ENCODE measurements at regions not wholly inside any gene's neighbourhood (a gene's known extent, or its start where the extent isn't known, plus 50 kb on each side); places are given as distances from the start of the nearest gene placed in this dataset.

- no peak for TF ChIP-seq Cebpa-rat (IDR thresholded peaks at IDR 0.05)
- H3K27me3 ChIP-seq: no peaks in the 10 kb centered on the region
- H3K9me3 ChIP-seq: no peaks in the 10 kb centered on the region
- H4K20me1 ChIP-seq: no peaks in the 10 kb centered on the region
- no peak overlapping the region for H3K27ac ChIP-seq
- H3K4me3 ChIP-seq: no peak overlapping the region
- no peaks in the 10 kb centered on the region for H3K4me1 ChIP-seq
- H3K9ac ChIP-seq: no peak overlapping the region
- H3K4me2 ChIP-seq: no peak overlapping the region
- no peaks in the 10 kb centered on the region for H3K36me3 ChIP-seq
Measured at GRCh38 chr4:58127680-58128079, 1017.5 kb upstream of the IGFBP7 start.

- no peak overlapping the region for H3K4me3 ChIP-seq
- H4K20me1 ChIP-seq: no peaks in the 10 kb centered on the region
- H3K9ac ChIP-seq: no peak overlapping the region
- H3K4me2 ChIP-seq: no peak overlapping the region
- H3K27ac ChIP-seq: no peak overlapping the region
- no peaks in the 10 kb centered on the region for H3K4me1 ChIP-seq
- H3K9me3 ChIP-seq: no peaks in the 10 kb centered on the region
- no peaks in the 10 kb centered on the region for H3K36me3 ChIP-seq
- no peaks in the 10 kb centered on the region for H3K27me3 ChIP-seq
- no peak for TF ChIP-seq Cebpa-rat (IDR thresholded peaks at IDR 0.05)
Measured at GRCh38 chr4:58119298-58119697, 1009.1 kb upstream of the IGFBP7 start.

GRCh38 chr4:58113126-58113525 lies 1002.9 kb upstream of the IGFBP7 start:
- H3K9ac ChIP-seq: no peak overlapping the region
- H3K4me3 ChIP-seq: no peak overlapping the region
- H3K27me3 ChIP-seq: no peaks in the 10 kb centered on the region
- H3K9me3 ChIP-seq: no peaks in the 10 kb centered on the region
- no peaks in the 10 kb centered on the region for H3K4me1 ChIP-seq
- no peak overlapping the region for H3K4me2 ChIP-seq
- H3K27ac ChIP-seq: no peak overlapping the region
- no peak for TF ChIP-seq Cebpa-rat (IDR thresholded peaks at IDR 0.05)
- H3K36me3 ChIP-seq: no peaks in the 10 kb centered on the region
- H4K20me1 ChIP-seq: no peaks in the 10 kb centered on the region

- no peak for TF ChIP-seq Cebpa-rat (IDR thresholded peaks at IDR 0.05)
- Histone ChIP-seq H3K4me3 (no peak overlapping the region), H3K27ac (no peak overlapping the region), H3K4me1 (no peaks in the 10 kb centered on the region), H3K9ac (no peak overlapping the region), H3K9me3 (no peaks in the 10 kb centered on the region), H3K27me3 (no peaks in the 10 kb centered on the region), H3K4me2 (no peak overlapping the region), H4K20me1 (no peaks in the 10 kb centered on the region), H3K36me3 (no peaks in the 10 kb centered on the region)
Measured at GRCh38 chr4:58111818-58112217, 1001.6 kb upstream of the IGFBP7 start.

- Histone ChIP-seq H3K4me1 (no peaks in the 10 kb centered on the region), H3K36me3 (no peaks in the 10 kb centered on the region), H3K27ac (no peak overlapping the region), H3K27me3 (no peaks in the 10 kb centered on the region), H3K4me2 (no peak overlapping the region), H3K9ac (no peak overlapping the region), H3K9me3 (no peaks in the 10 kb centered on the region), H4K20me1 (no peaks in the 10 kb centered on the region), H3K4me3 (no peak overlapping the region)
- TF ChIP-seq Cebpa-rat (IDR thresholded peaks at IDR 0.05): no peak
Measured at GRCh38 chr4:58093352-58093751, 983.2 kb upstream of the IGFBP7 start.

- Histone ChIP-seq H4K20me1 (no peaks in the 10 kb centered on the region), H3K4me2 (no peak overlapping the region), H3K9ac (no peak overlapping the region), H3K27ac (no peak overlapping the region), H3K9me3 (no peaks in the 10 kb centered on the region), H3K4me3 (no peak overlapping the region), H3K27me3 (no peaks in the 10 kb centered on the region), H3K36me3 (no peaks in the 10 kb centered on the region), H3K4me1 (no peaks in the 10 kb centered on the region)
- no peak for TF ChIP-seq Cebpa-rat (IDR thresholded peaks at IDR 0.05)
Measured at GRCh38 chr4:58090539-58090938, 980.4 kb upstream of the IGFBP7 start.

GRCh38 chr4:58081356-58081755 lies 971.2 kb upstream of the IGFBP7 start:
- Histone ChIP-seq H3K4me1 (no peaks in the 10 kb centered on the region), H3K9ac (no peak overlapping the region), H3K9me3 (no peaks in the 10 kb centered on the region), H3K36me3 (no peaks in the 10 kb centered on the region), H4K20me1 (no peaks in the 10 kb centered on the region), H3K4me2 (no peak overlapping the region), H3K27me3 (no peaks in the 10 kb centered on the region), H3K27ac (no peak overlapping the region), H3K4me3 (no peak overlapping the region)
- TF ChIP-seq Cebpa-rat (IDR thresholded peaks at IDR 0.05): no peak

- Histone ChIP-seq H4K20me1 (no peaks in the 10 kb centered on the region), H3K36me3 (no peaks in the 10 kb centered on the region), H3K27me3 (no peaks in the 10 kb centered on the region), H3K4me3 (no peak overlapping the region), H3K4me1 (no peaks in the 10 kb centered on the region), H3K27ac (no peak overlapping the region), H3K4me2 (no peak overlapping the region), H3K9ac (no peak overlapping the region), H3K9me3 (no peaks in the 10 kb centered on the region)
- no peak for TF ChIP-seq Cebpa-rat (IDR thresholded peaks at IDR 0.05)
Measured at GRCh38 chr4:58075724-58076123, 965.5 kb upstream of the IGFBP7 start.

GRCh38 chr4:58074382-58074781 lies 964.2 kb upstream of the IGFBP7 start:
- Histone ChIP-seq H3K36me3 (no peaks in the 10 kb centered on the region), H4K20me1 (no peaks in the 10 kb centered on the region), H3K4me1 (no peaks in the 10 kb centered on the region), H3K27ac (no peak overlapping the region), H3K9me3 (no peaks in the 10 kb centered on the region), H3K9ac (no peak overlapping the region), H3K27me3 (no peaks in the 10 kb centered on the region), H3K4me2 (no peak overlapping the region), H3K4me3 (no peak overlapping the region)
- no peak for TF ChIP-seq Cebpa-rat (IDR thresholded peaks at IDR 0.05)

- Histone ChIP-seq H3K4me2 (no peak overlapping the region), H3K27me3 (no peaks in the 10 kb centered on the region), H4K20me1 (no peaks in the 10 kb centered on the region), H3K36me3 (no peaks in the 10 kb centered on the region), H3K4me3 (no peak overlapping the region), H3K27ac (no peak overlapping the region), H3K9ac (no peak overlapping the region), H3K9me3 (no peaks in the 10 kb centered on the region), H3K4me1 (0 out of 2 replicates have a peak, but pooled peaks cover under 1% of the 10 kb centered on the region)
- no peak for TF ChIP-seq Cebpa-rat (IDR thresholded peaks at IDR 0.05)
Measured at GRCh38 chr4:58070726-58071125, 960.5 kb upstream of the IGFBP7 start.

- no peaks in the 10 kb centered on the region for H3K27me3 ChIP-seq
- no peaks in the 10 kb centered on the region for H4K20me1 ChIP-seq
- no peak overlapping the region for H3K27ac ChIP-seq
- H3K4me3 ChIP-seq: no peak overlapping the region
- H3K4me1 ChIP-seq: 0 out of 2 replicates have a peak, but pooled peaks cover 10% of the 10 kb centered on the region
- H3K9ac ChIP-seq: no peak overlapping the region
- no peaks in the 10 kb centered on the region for H3K9me3 ChIP-seq
- H3K4me2 ChIP-seq: no peak overlapping the region
- no peak for TF ChIP-seq Cebpa-rat (IDR thresholded peaks at IDR 0.05)
- H3K36me3 ChIP-seq: no peaks in the 10 kb centered on the region
Measured at GRCh38 chr4:58064653-58065052, 954.5 kb upstream of the IGFBP7 start.

Measured in BLaER1 (cell line).